ENCODE measurements at regions not wholly inside any gene's neighbourhood (a gene's known extent, or its start where the extent isn't known, plus 50 kb on each side); places are given as distances from the start of the nearest gene placed in this dataset.

- no peaks in the 10 kb centered on the region for H3K36me3 ChIP-seq (ENCODE audit: control insufficient read depth in 2 of 2, extremely low read depth in 1 of 2, insufficient read depth in 2 of 2, low read length in 2 of 2)
- no peaks in the 10 kb centered on the region for H3K4me1 ChIP-seq (ENCODE audit: control insufficient read depth, extremely low read depth, insufficient read depth, low read length)
- H3K9me3 ChIP-seq (ENCODE audit: control insufficient read depth, low read depth, low read length): no peaks in the 10 kb centered on the region
- FAIRE-seq: no peak
- TF ChIP-seq, protein P1, sequence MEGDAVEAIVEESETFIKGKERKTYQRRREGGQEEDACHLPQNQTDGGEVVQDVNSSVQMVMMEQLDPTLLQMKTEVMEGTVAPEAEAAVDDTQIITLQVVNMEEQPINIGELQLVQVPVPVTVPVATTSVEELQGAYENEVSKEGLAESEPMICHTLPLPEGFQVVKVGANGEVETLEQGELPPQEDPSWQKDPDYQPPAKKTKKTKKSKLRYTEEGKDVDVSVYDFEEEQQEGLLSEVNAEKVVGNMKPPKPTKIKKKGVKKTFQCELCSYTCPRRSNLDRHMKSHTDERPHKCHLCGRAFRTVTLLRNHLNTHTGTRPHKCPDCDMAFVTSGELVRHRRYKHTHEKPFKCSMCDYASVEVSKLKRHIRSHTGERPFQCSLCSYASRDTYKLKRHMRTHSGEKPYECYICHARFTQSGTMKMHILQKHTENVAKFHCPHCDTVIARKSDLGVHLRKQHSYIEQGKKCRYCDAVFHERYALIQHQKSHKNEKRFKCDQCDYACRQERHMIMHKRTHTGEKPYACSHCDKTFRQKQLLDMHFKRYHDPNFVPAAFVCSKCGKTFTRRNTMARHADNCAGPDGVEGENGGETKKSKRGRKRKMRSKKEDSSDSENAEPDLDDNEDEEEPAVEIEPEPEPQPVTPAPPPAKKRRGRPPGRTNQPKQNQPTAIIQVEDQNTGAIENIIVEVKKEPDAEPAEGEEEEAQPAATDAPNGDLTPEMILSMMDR (optimal IDR thresholded peaks at IDR 0.05 in 1 of 3, IDR thresholded peaks at IDR 0.05 in 1 of 3, conservative IDR thresholded peaks at IDR 0.05 in 1 of 3; ENCODE audit: extremely low read depth in 1 of 3, insufficient read depth in 2 of 3, low read length in 3 of 3): no peak
- no peak for TF ChIP-seq EZH2 (IDR thresholded peaks at IDR 0.05; ENCODE audit: low read length)
- H3K9me1 ChIP-seq (ENCODE audit: control insufficient read depth, extremely low read depth, insufficient read depth, low read length): no peaks in the 10 kb centered on the region
- no peak for DNase-seq (ENCODE audit: low read depth, low spot score)
- dilution Hi-C loops (cut with MboI; ENCODE audit: extremely low pct_ligation_motif_present, low sequenced_read_pairs): no loop called here
- no peaks in the 10 kb centered on the region for H3K79me2 ChIP-seq (ENCODE audit: control insufficient read depth, insufficient read depth, low read length)
- H3K27me3 ChIP-seq (ENCODE audit: control insufficient read depth, extremely low read depth, insufficient read depth, low read length): no peaks in the 10 kb centered on the region
- H3K4me3 ChIP-seq (ENCODE audit: control insufficient read depth in 2 of 3, extremely low read depth in 1 of 3, insufficient read depth in 2 of 3, low read depth in 1 of 3, low read length in 3 of 3): no peak overlapping the region
- H3K27ac ChIP-seq (ENCODE audit: control insufficient read depth, insufficient read depth, low read length): no peak overlapping the region
- no peaks in the 10 kb centered on the region for H4K20me1 ChIP-seq (ENCODE audit: control insufficient read depth, extremely low read depth, insufficient read depth, low read length)
- H2AFZ ChIP-seq (ENCODE audit: control insufficient read depth, low read length): no peak overlapping the region
- H3K4me2 ChIP-seq (ENCODE audit: control insufficient read depth, extremely low read depth, insufficient read depth, low read depth, low read length): no peak overlapping the region
- no peak overlapping the region for H3K9ac ChIP-seq (ENCODE audit: control insufficient read depth, extremely low read depth, insufficient read depth, low read length)
These were observed 102.6 kb downstream of the TMEM100 start for GRCh38 chr17:55620023-55620422.

DNA sequence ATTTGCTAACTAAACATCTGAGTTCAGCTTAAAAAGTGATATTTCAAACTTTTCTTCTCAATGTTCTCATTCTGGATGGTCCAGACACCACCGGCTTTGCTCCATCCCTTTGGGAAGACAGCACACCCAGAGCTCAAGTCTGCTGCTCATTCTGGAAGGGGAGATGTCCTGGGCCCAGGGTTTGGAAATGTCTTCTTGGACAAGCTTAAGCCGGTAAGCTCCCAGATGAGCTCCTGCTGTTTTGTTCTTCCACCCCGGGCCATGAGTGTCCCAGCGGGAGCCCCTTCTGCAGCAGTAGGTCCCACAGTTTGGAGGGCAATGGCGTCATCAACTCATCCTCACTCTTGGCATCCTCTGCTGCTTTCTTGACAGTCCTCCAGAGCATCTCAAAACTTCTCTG lies 105.2 kb downstream of the TMEM100 start:
- H3K4me2 ChIP-seq (ENCODE audit: control insufficient read depth, extremely low read depth, insufficient read depth, low read depth, low read length): no peak overlapping the region
- H3K4me1 ChIP-seq (ENCODE audit: control insufficient read depth, extremely low read depth, insufficient read depth, low read length): no peaks in the 10 kb centered on the region
- H3K36me3 ChIP-seq (ENCODE audit: control insufficient read depth in 2 of 2, extremely low read depth in 1 of 2, insufficient read depth in 2 of 2, low read length in 2 of 2): no peaks in the 10 kb centered on the region
- no peak overlapping the region for H3K27ac ChIP-seq (ENCODE audit: control insufficient read depth, insufficient read depth, low read length)
- no peak overlapping the region for H3K9ac ChIP-seq (ENCODE audit: control insufficient read depth, extremely low read depth, insufficient read depth, low read length)
- FAIRE-seq (no peak), DNase-seq (ENCODE audit: low read depth, low spot score) (no peak)
- H3K9me1 ChIP-seq (ENCODE audit: control insufficient read depth, extremely low read depth, insufficient read depth, low read length): no peaks in the 10 kb centered on the region
- no peaks in the 10 kb centered on the region for H3K79me2 ChIP-seq (ENCODE audit: control insufficient read depth, insufficient read depth, low read length)
- H3K9me3 ChIP-seq (ENCODE audit: control insufficient read depth, low read depth, low read length): no peaks in the 10 kb centered on the region
- H3K4me3 ChIP-seq (ENCODE audit: control insufficient read depth in 2 of 3, extremely low read depth in 1 of 3, insufficient read depth in 2 of 3, low read depth in 1 of 3, low read length in 3 of 3): no peak overlapping the region
- no peaks in the 10 kb centered on the region for H4K20me1 ChIP-seq (ENCODE audit: control insufficient read depth, extremely low read depth, insufficient read depth, low read length)
- dilution Hi-C loops (cut with MboI; ENCODE audit: extremely low pct_ligation_motif_present, low sequenced_read_pairs): no loop called here
- TF ChIP-seq, protein P1 (optimal IDR thresholded peaks at IDR 0.05 in 1 of 3, IDR thresholded peaks at IDR 0.05 in 1 of 3, conservative IDR thresholded peaks at IDR 0.05 in 1 of 3; ENCODE audit: extremely low read depth in 1 of 3, insufficient read depth in 2 of 3, low read length in 3 of 3): no peak
- TF ChIP-seq EZH2 (IDR thresholded peaks at IDR 0.05; ENCODE audit: low read length): no peak
- H2AFZ ChIP-seq (ENCODE audit: control insufficient read depth, low read length): no peak overlapping the region
- H3K27me3 ChIP-seq (ENCODE audit: control insufficient read depth, extremely low read depth, insufficient read depth, low read length): no peaks in the 10 kb centered on the region

All from keratinocyte (primary cell).